IMR-90 (cell line): ENCODE measurements at regions not wholly inside any gene's neighbourhood (a gene's known extent, or its start where the extent isn't known, plus 50 kb on each side); places are given as distances from the start of the nearest gene placed in this dataset.

Experiments
- ATAC-seq: fragments of 200-7000 bp; cut with Tn5 transposase; 2 replicates; pipeline ENCODE4 v1.9.1; 2020; ENCODE audit warnings: low read depth, mild to moderate bottlenecking, moderate library complexity
- BruUV-seq: library from RNA; stranded (reverse); fragments of 400-500 nt; replicated peaks from 2 replicates; lab custom pipeline; 2021; lab: Mats Ljungman, UMichigan
- CTCF ChIA-PET: fragments of 300-600 bp; formaldehyde crosslinking; extraction: SDS; loops from one replicate; lab custom pipeline; 2021; ENCODE audit warnings: antibody characterized with exemption; lab: Yijun Ruan, JAX
- POLR2A ChIA-PET: fragments of 300-600 bp; sonication (Branson Sonifier 250); formaldehyde crosslinking; loops from one replicate; lab custom pipeline; 2022; ENCODE audit warnings: antibody characterized with exemption; ENCODE audit not compliant: unreplicated experiment; lab: Charles Lee
- DNase-seq: peaks from one replicate; pipeline ENCODE4 v3.0.0; 2013
- H2AFZ ChIP-seq: replicated peaks from 2 replicates; pipeline ENCODE3; 2013; ENCODE audit warnings: low read length, mild to moderate bottlenecking; ENCODE audit not compliant: poor library complexity
- H2AK5ac ChIP-seq: 2 replicates; pipeline ENCODE4 v1.6.1; 2013; ENCODE audit warnings: low read depth, low read length, inconsistent platforms
- H2AK9ac ChIP-seq: replicated peaks from 2 replicates; pipeline ENCODE3; 2013; ENCODE audit warnings: mild to moderate bottlenecking, low read depth, low read length, moderate library complexity; ENCODE audit not compliant: poor library complexity
- H2BK120ac ChIP-seq: 2 replicates; pipeline ENCODE4 v1.6.1; 2013; ENCODE audit warnings: low read depth, low read length, inconsistent platforms
- H2BK15ac ChIP-seq: 3 replicates; pipeline ENCODE4 v1.6.1; 2013; ENCODE audit warnings: low read depth, low read length, inconsistent platforms
- H2BK20ac ChIP-seq: 2 replicates; pipeline ENCODE4 v1.6.1; 2013; ENCODE audit warnings: low read depth, mild to moderate bottlenecking, inconsistent platforms, low read length, moderate library complexity
- H2BK5ac ChIP-seq: 2 replicates; pipeline ENCODE4 v1.6.1; 2013; ENCODE audit warnings: mild to moderate bottlenecking, low read depth, low read length, inconsistent platforms; ENCODE audit not compliant: poor library complexity, severe bottlenecking
- H3K14ac ChIP-seq: replicated peaks from 2 replicates; pipeline ENCODE4 v1.6.1; 2013; ENCODE audit warnings: low read depth, low read length, inconsistent platforms
- H3K18ac ChIP-seq: 2 replicates; pipeline ENCODE4 v1.6.1; 2013; ENCODE audit warnings: low read depth, low read length, control low read depth
- H3K23ac ChIP-seq: 2 replicates; pipeline ENCODE4 v1.6.1; 2013; ENCODE audit warnings: low read depth, low read length, inconsistent platforms
- H3K27ac ChIP-seq: 2 replicates; pipeline ENCODE4 v1.5.1; 2013; ENCODE audit warnings: mild to moderate bottlenecking, control low read depth, low read length; ENCODE audit not compliant: insufficient read depth
- H3K27me3 ChIP-seq: 2 replicates; pipeline ENCODE4 v1.6.1; 2013; ENCODE audit warnings: low read length; ENCODE audit not compliant: control insufficient read depth, insufficient read depth
- H3K36me3 ChIP-seq: 2 replicates; pipeline ENCODE4 v1.6.1; 2013; ENCODE audit warnings: low read length, mixed read lengths; ENCODE audit not compliant: control insufficient read depth, insufficient read depth
- H3K4ac ChIP-seq: 2 replicates; pipeline ENCODE4 v1.6.1; 2013; ENCODE audit warnings: low read depth, low read length, inconsistent platforms
- H3K4me1 ChIP-seq: 2 replicates; pipeline ENCODE4 v1.6.1; 2013; ENCODE audit warnings: low read length, mixed read lengths; ENCODE audit not compliant: control insufficient read depth, insufficient read depth
- H3K4me2 ChIP-seq: 2 replicates; pipeline ENCODE4 v1.6.1; 2013; ENCODE audit warnings: low read depth, mild to moderate bottlenecking, control low read depth, low read length, moderate library complexity
- H3K4me3 ChIP-seq: 2 replicates; pipeline ENCODE4 v1.5.1; 2013; ENCODE audit warnings: low read depth, mild to moderate bottlenecking, control low read depth, low read length, moderate library complexity; ENCODE audit not compliant: insufficient read depth
- H3K56ac ChIP-seq: 2 replicates; pipeline ENCODE4 v1.6.1; 2013; ENCODE audit warnings: low read length, inconsistent platforms; ENCODE audit not compliant: insufficient read depth; ENCODE audit errors: extremely low read depth
- H3K79me1 ChIP-seq, 2 experiments: 2 replicates each; pipeline ENCODE4 v1.6.1; 2013; ENCODE audit warnings: low read length in 2 of 2, inconsistent platforms in 1 of 2, low read depth in 1 of 2
- H3K9ac ChIP-seq: 2 replicates; pipeline ENCODE4 v1.6.1; 2013; ENCODE audit warnings: low read depth, low read length, control low read depth
- H3K9me1 ChIP-seq: 2 replicates; pipeline ENCODE4 v1.6.1; 2013; ENCODE audit warnings: low read length, inconsistent platforms; ENCODE audit not compliant: insufficient read depth
- H3K9me3 ChIP-seq: 2 replicates; pipeline ENCODE4 v1.6.1; 2013; ENCODE audit warnings: low read length; ENCODE audit not compliant: control insufficient read depth, insufficient read depth
- H4K20me1 ChIP-seq: 2 replicates; pipeline ENCODE4 v1.6.1; 2013; ENCODE audit warnings: low read length, inconsistent platforms; ENCODE audit not compliant: insufficient read depth
- H4K5ac ChIP-seq: 2 replicates; pipeline ENCODE4 v1.6.1; 2013; ENCODE audit warnings: mild to moderate bottlenecking, low read depth, low read length, control low read depth
- H4K8ac ChIP-seq, 2 experiments: 2 replicates each; pipeline ENCODE4 v1.6.1; 2013; ENCODE audit warnings: low read depth in 2 of 2, low read length in 2 of 2, control low read depth in 1 of 2, inconsistent platforms in 1 of 2
- H4K91ac ChIP-seq: 2 replicates; pipeline ENCODE4 v1.6.1; 2013; ENCODE audit warnings: low read depth, low read length, inconsistent platforms; ENCODE audit not compliant: insufficient read depth
- BHLHE40 ChIP-seq: fragments of 150-350 bp; IDR thresholded peaks from 2 replicates; pipeline ENCODE4 v1.6.1; 2016; ENCODE audit warnings: mild to moderate bottlenecking, low read depth, low read length
- CEBPB ChIP-seq: IDR thresholded peaks from 2 replicates; pipeline ENCODE4 v1.6.1; 2012; ENCODE audit warnings: low read depth, low read length, improper control_type of control experiment
- CTCF ChIP-seq: conservative IDR thresholded peaks from 2 replicates; pipeline ENCODE4 v1.5.1; 2012; ENCODE audit warnings: mild to moderate bottlenecking, low read depth, low read length, improper control_type of control experiment
- ELK1 ChIP-seq: fragments of 150-350 bp; IDR thresholded peaks from 2 replicates; pipeline ENCODE4 v1.6.1; 2016; ENCODE audit warnings: low read depth, mild to moderate bottlenecking, low read length, moderate library complexity, borderline replicate concordance
- FOS ChIP-seq: fragments of 150-350 bp; IDR thresholded peaks from 2 replicates; pipeline ENCODE4 v1.6.1; 2016; ENCODE audit warnings: low read depth, low read length
- MAFK ChIP-seq: IDR thresholded peaks from 2 replicates; pipeline ENCODE4 v1.6.1; 2012; ENCODE audit warnings: low read depth, low read length, improper control_type of control experiment
- MAZ ChIP-seq: IDR thresholded peaks from 2 replicates; pipeline ENCODE4 v1.6.1; 2012; ENCODE audit warnings: low read depth, mild to moderate bottlenecking, low read length, improper control_type of control experiment, moderate library complexity, borderline replicate concordance
- MXI1 ChIP-seq: IDR thresholded peaks from 2 replicates; pipeline ENCODE4 v1.6.1; 2012; ENCODE audit warnings: low read depth, mild to moderate bottlenecking, low read length, moderate library complexity, borderline replicate concordance
- POLR2A ChIP-seq: IDR thresholded peaks from 2 replicates; pipeline ENCODE4 v1.6.1; 2012; ENCODE audit warnings: mild to moderate bottlenecking, low read depth, low read length
- RAD21 ChIP-seq: IDR thresholded peaks from 2 replicates; pipeline ENCODE4 v1.6.1; 2012; ENCODE audit warnings: low read length, improper control_type of control experiment
- RFX5 ChIP-seq: IDR thresholded peaks from 2 replicates; pipeline ENCODE4 v1.8.0; 2012; ENCODE audit warnings: low read depth, mild to moderate bottlenecking, low read length, moderate library complexity
- SMC3 ChIP-seq: fragments of 150-350 bp; IDR thresholded peaks from 2 replicates; pipeline ENCODE4 v1.6.1; 2016; ENCODE audit warnings: low read depth, mild to moderate bottlenecking, antibody characterized with exemption, low read length, moderate library complexity
- USF2 ChIP-seq: fragments of 150-350 bp; IDR thresholded peaks from 2 replicates; pipeline ENCODE4 v1.6.1; 2017; ENCODE audit warnings: mild to moderate bottlenecking, antibody characterized with exemption, low read length, low read depth
- WGBS, 2 experiments: methylation state at CpG; one replicate each; pipeline versions ENCODE4 v1.1.5 to v1.1.7; 2013; ENCODE audit warnings: missing lambda C conversion rate in 2 of 2; ENCODE audit not compliant: insufficient read length in 1 of 2; ENCODE audit errors: extremely low coverage in 2 of 2; 5-methylcytosine and 5-hydroxymethylcytosine counted together
- dilution Hi-C: fragments of 300-500 bp; cut with HindIII; formaldehyde crosslinking; loops from one replicate; pipeline ENCODE4 v1.14.3; 2018; ENCODE audit warnings: low sequenced_read_pairs; ENCODE audit not compliant: unreplicated experiment
- in situ Hi-C: fragments of 300-500 bp; cut with MboI; formaldehyde crosslinking; loops from 3 replicates; pipeline ENCODE4 v1.14.3; 2019; ENCODE audit warnings: low sequenced_read_pairs, inconsistent platforms, mixed read lengths
- intact Hi-C: fragments of 100-400 bp; cut with micrococcal nuclease; formaldehyde crosslinking; loops from 2 replicates; pipeline ENCODE4 v1.10.0; 2022

GRCh38 chr4:60366661-60367060, 833.5 kb upstream of the ADGRL3 start:
- no peak overlapping the region for H3K18ac ChIP-seq
- dilution Hi-C loops: no loop called here
- no peak overlapping the region for H3K56ac ChIP-seq
- no peaks in the 10 kb centered on the region for H3K4me1 ChIP-seq
- intact Hi-C loops: no loop called here
- in situ Hi-C loops: no loop called here
- no peaks in the 10 kb centered on the region for H3K9me1 ChIP-seq
- no peak overlapping the region for H4K8ac ChIP-seq
- no peak overlapping the region for H4K91ac ChIP-seq
- no peak overlapping the region for H3K14ac ChIP-seq
- H3K27me3 ChIP-seq: no peaks in the 10 kb centered on the region
- TF ChIP-seq CEBPB (no peak), CTCF (no peak), MAFK (no peak), POLR2A (no peak), USF2 (no peak), MXI1 (no peak), BHLHE40 (no peak), RFX5 (no peak), MAZ (no peak), FOS (no peak), SMC3 (no peak), ELK1 (no peak), RAD21 (no peak)
- no peak overlapping the region for H2BK15ac ChIP-seq
- no peak overlapping the region for H2AK9ac ChIP-seq
- no peak overlapping the region for H3K4me2 ChIP-seq
- no peaks in the 10 kb centered on the region for H3K79me1 ChIP-seq
- no peak overlapping the region for H2BK20ac ChIP-seq
- POLR2A ChIA-PET: no interaction called here
- H3K23ac ChIP-seq: no peak overlapping the region
- H2BK5ac ChIP-seq: no peak overlapping the region
- H2AK5ac ChIP-seq: no peak overlapping the region
- H4K5ac ChIP-seq: no peak overlapping the region
- no peaks in the 10 kb centered on the region for H3K9me3 ChIP-seq
- no peak overlapping the region for H3K4me3 ChIP-seq
- H3K27ac ChIP-seq: no peak overlapping the region
- ATAC-seq: no peak
- H3K4ac ChIP-seq: no peak overlapping the region
- WGBS, 2 experiments: no CpG with 5 or more reads among the region's 2 CpGs
- no TSS peak for BruUV-seq
- CTCF ChIA-PET: no interaction called here
- no peak for DNase-seq
- H2BK120ac ChIP-seq: no peak overlapping the region
- no peak overlapping the region for H3K9ac ChIP-seq
- H2AFZ ChIP-seq: no peak overlapping the region
- no peaks in the 10 kb centered on the region for H4K20me1 ChIP-seq
- H3K36me3 ChIP-seq: no peaks in the 10 kb centered on the region
